Fibroblast of mammary gland (primary cell): ENCODE measurements at regions not wholly inside any gene's neighbourhood (a gene's known extent, or its start where the extent isn't known, plus 50 kb on each side); places are given as distances from the start of the nearest gene placed in this dataset.
A peak's percentile ranks its signal among the peaks of the same experiment; 100 is the strongest.
"Not testable (repeated sequence)": the region's sequence is repeated elsewhere in the genome, so short reads cannot be mapped to it uniquely, and the experiment has no call there.

Source experiments
- DNase-seq: peaks from one replicate; pipeline ENCODE4 v3.0.0-alpha.2; 2010; ENCODE audit warnings: low read depth
- H3K4me3 ChIP-seq: 2 replicates; pipeline ENCODE4 v1.5.1; 2011; ENCODE audit warnings: low read depth, mild to moderate bottlenecking, low read length, moderate library complexity; ENCODE audit not compliant: control insufficient read depth
- CTCF ChIP-seq: conservative IDR thresholded peaks from 2 replicates; pipeline ENCODE4 v1.5.1; 2011; ENCODE audit warnings: low read depth, low read length, inconsistent platforms; ENCODE audit not compliant: control insufficient read depth, insufficient read depth

DNA sequence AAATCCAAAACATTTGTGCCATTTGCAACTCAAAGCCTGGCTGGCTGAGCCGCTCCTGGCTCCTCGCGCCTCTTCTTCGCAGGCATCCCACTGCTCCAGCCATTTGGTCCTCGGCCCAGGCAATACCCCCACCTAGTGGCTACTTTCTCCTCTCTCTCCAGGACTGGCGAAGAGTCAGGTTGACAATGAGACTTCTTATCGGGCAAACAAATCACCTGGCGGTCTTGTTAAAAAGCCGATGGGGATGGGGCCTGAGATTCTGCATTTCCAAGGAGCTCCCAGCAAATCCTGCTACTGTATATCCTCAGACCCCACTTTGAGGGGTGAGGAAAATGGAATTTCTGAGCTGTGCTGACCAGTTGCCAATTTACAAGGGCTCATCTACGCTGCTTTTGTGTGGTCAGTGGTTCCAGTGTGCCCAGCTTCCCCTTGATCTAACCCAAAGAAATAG lies 89.0 kb downstream of the ISX start:
- DNase-seq = peak; percentile 44
- TF ChIP-seq CTCF = peak; percentile 84

DNA sequence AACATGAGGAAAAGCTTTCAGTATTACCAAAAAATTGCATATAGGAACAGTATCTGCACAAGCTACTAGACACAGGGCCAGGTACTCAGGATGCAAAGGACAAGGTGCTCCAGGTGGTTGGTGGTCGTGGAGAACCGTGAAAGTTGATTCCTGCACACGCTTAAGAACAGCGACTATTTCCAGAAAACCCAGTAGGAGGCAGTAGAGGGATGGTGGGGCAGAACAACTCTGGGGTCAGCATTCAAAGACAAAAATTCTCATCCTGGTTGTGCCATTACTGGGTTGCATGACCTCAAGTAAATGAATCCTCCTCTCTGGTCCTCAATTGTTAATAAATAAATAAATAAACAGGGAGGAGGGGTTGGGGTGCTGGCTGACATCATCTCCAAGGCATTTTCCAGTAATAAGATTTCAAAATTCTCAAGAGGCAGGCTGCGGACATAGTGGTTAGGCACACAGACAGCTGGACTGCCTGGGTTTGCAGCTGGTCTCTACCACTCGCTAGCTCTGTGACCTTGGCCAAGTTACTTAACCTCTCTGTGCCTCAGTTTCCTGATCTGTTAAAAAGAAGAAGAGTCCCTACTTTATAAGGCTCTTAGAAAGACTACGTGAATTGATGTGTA lies 89.6 kb downstream of the ISX start:
- peak; percentile 14 for TF ChIP-seq CTCF
- peak; percentile 7 for DNase-seq

More for the DNA sequence above, 89.0 kb downstream of the ISX start:
- H3K4me3 ChIP-seq = no peak overlapping the region

DNA sequence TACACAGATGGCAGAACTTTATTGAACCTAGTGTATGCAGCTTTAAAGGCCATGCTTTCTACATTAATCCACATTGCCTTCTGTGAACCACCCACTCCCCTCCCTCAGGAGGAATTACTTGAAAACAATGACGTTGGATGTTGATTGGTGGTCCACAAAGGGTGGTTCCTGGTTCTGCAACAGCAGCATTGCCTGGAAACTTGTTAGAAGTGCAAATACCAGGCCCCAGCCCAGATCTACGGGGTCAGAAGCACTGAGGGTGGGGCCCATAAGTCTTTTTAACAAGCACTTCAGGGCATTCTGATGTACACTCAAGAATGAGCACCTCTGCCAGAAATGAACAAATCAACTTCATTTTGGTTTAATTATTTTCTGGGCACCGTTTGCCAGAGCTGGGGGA lies 91.0 kb downstream of the ISX start:
- no peak for TF ChIP-seq CTCF
- no peak overlapping the region for H3K4me3 ChIP-seq
- no peak for DNase-seq

More for the DNA sequence above, 89.6 kb downstream of the ISX start:
- no peak overlapping the region for H3K4me3 ChIP-seq

GRCh38 chr22:35158336-35158735 lies 92.4 kb downstream of the ISX start:
- TF ChIP-seq CTCF = no peak
- no peak overlapping the region for H3K4me3 ChIP-seq
- no peak for DNase-seq

- no peak for DNase-seq
- no peak overlapping the region for H3K4me3 ChIP-seq
- TF ChIP-seq CTCF = no peak
Measured at GRCh38 chr22:35159343-35159742, 93.4 kb downstream of the ISX start.

DNA sequence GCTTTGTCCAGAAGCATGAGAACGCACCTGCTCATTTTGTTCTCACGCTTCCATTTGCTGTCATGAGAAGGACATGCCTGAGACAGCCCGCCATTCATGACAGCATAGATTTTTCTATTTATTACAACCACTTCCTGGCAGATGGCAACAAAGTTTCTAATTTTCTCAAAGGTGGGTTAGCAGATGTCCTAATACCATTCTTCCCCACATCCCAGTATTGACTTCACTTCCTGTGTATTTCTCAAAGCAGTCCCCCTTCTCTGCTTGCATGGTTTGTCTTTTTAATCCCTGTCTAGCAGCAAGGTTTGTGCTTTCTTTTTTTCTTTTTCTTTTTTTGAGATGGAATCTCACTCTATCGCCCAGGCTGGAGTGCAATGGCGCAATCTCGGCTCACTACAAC lies 94.3 kb downstream of the ISX start:
- no peak overlapping the region for H3K4me3 ChIP-seq
- no peak for DNase-seq
- TF ChIP-seq CTCF = no peak

- not testable (repeated sequence) for H3K4me3 ChIP-seq, DNase-seq
Measured at GRCh38 chr22:35165896-35166295, 91.4 kb upstream of the HMGXB4 start.
